GM23338 (cell line): ENCODE measurements at regions not wholly inside any gene's neighbourhood (a gene's known extent, or its start where the extent isn't known, plus 50 kb on each side); places are given as distances from the start of the nearest gene placed in this dataset.
A peak's percentile ranks its signal among the peaks of the same experiment; 100 is the strongest.

Experiments
- ATAC-seq: fragments of 200-7000 bp; cut with Tn5 transposase; 3 replicates; pipeline ENCODE4 v1.9.1; 2020
- DNase-seq: peaks from one replicate; pipeline ENCODE4 v3.0.0-alpha.2; 2015; ENCODE audit warnings: low spot score
- H2AFZ ChIP-seq: fragments of 200-600 bp; sonication (generic); 2 replicates; pipeline ENCODE4 v1.8.0; 2016; ENCODE audit warnings: antibody characterized with exemption, mild to moderate bottlenecking, moderate library complexity
- H3F3A ChIP-seq: fragments of 200-600 bp; sonication (generic); replicated peaks from 2 replicates; pipeline ENCODE4 v1.8.0; 2017; ENCODE audit warnings: antibody characterized with exemption, mixed run types, low read depth
- H3K27ac ChIP-seq: fragments of 200-600 bp; sonication (generic); 2 replicates; pipeline ENCODE4 v1.6.1; 2016; ENCODE audit warnings: low read depth
- H3K27me3 ChIP-seq: fragments of 200-600 bp; sonication (generic); 2 replicates; pipeline ENCODE4 v1.8.0; 2016; ENCODE audit warnings: mild to moderate bottlenecking, mixed run types, moderate library complexity; ENCODE audit not compliant: insufficient read depth
- H3K36me3 ChIP-seq: fragments of 200-600 bp; sonication (generic); 2 replicates; pipeline ENCODE4 v1.8.0; 2016; ENCODE audit warnings: mild to moderate bottlenecking; ENCODE audit not compliant: insufficient read depth
- H3K4me1 ChIP-seq: fragments of 200-600 bp; sonication (generic); 2 replicates; pipeline ENCODE4 v1.8.0; 2016; ENCODE audit warnings: mild to moderate bottlenecking, moderate library complexity; ENCODE audit not compliant: insufficient read depth
- H3K4me2 ChIP-seq: fragments of 200-600 bp; sonication (generic); 2 replicates; pipeline ENCODE4 v1.7.1; 2017; ENCODE audit warnings: mixed run types
- H3K4me3 ChIP-seq: fragments of 200-600 bp; sonication (generic); 2 replicates; pipeline ENCODE4 v1.6.1; 2016; ENCODE audit warnings: mixed run types
- H3K79me2 ChIP-seq: fragments of 200-600 bp; sonication (generic); replicated peaks from 2 replicates; pipeline ENCODE4 v1.8.0; 2017; ENCODE audit warnings: mild to moderate bottlenecking; ENCODE audit not compliant: insufficient read depth
- H3K9me2 ChIP-seq: fragments of 200-600 bp; sonication (generic); 2 replicates; pipeline ENCODE4 v1.8.0; 2017; ENCODE audit not compliant: insufficient read depth
- H4K20me1 ChIP-seq: fragments of 200-600 bp; sonication (generic); replicated peaks from 2 replicates; pipeline ENCODE4 v1.8.0; 2017; ENCODE audit warnings: mild to moderate bottlenecking; ENCODE audit not compliant: insufficient read depth
- H3K27ac Mint-ChIP-seq: 2 replicates; pipeline ENCODE4 v1.8.0; 2020; ENCODE audit warnings: inconsistent platforms, mild to moderate bottlenecking, moderate library complexity, mixed read lengths
- H3K27me3 Mint-ChIP-seq: 3 replicates; pipeline ENCODE4 v1.8.0; 2022; ENCODE audit warnings: low read depth, mild to moderate bottlenecking, moderate library complexity, mixed read lengths, inconsistent platforms; ENCODE audit not compliant: insufficient read depth, poor library complexity
- H3K36me3 Mint-ChIP-seq: 3 replicates; pipeline ENCODE4 v1.8.0; 2021; ENCODE audit warnings: low read depth, mild to moderate bottlenecking, inconsistent platforms, moderate library complexity, mixed read lengths
- H3K4me1 Mint-ChIP-seq: 3 replicates; pipeline ENCODE4 v1.8.0; 2020; ENCODE audit warnings: mild to moderate bottlenecking, inconsistent platforms, mixed read lengths
- H3K4me3 Mint-ChIP-seq: 3 replicates; pipeline ENCODE4 v1.8.0; 2021; ENCODE audit warnings: moderate library complexity, mild to moderate bottlenecking, inconsistent platforms, mixed read lengths
- H3K9me3 Mint-ChIP-seq: 3 replicates; pipeline ENCODE4 v1.8.0; 2020; ENCODE audit warnings: moderate library complexity, mild to moderate bottlenecking, inconsistent platforms, mixed read lengths
- CREB1 ChIP-seq: fragments of 250-450 bp; sonication (Bioruptor Pico); IDR thresholded peaks from 2 replicates; pipeline ENCODE4 v1.5.0; 2020; ENCODE audit warnings: low read depth, mild to moderate bottlenecking, moderate library complexity
- ETS1 ChIP-seq: IDR thresholded peaks from 2 replicates; pipeline ENCODE4 v1.6.1; 2016; ENCODE audit warnings: antibody characterized with exemption
- EZH2 ChIP-seq: fragments of 200-600 bp; sonication (generic); IDR thresholded peaks from one replicate; pipeline ENCODE4 v1.8.0; 2017; ENCODE audit warnings: antibody characterized with exemption, mild to moderate bottlenecking, low read depth; ENCODE audit not compliant: unreplicated experiment
- EZH2phosphoT487 ChIP-seq: fragments of 200-600 bp; sonication (generic); IDR thresholded peaks from one replicate; pipeline ENCODE4 v1.8.1; 2018; ENCODE audit warnings: antibody characterized with exemption; ENCODE audit not compliant: unreplicated experiment
- JUNB ChIP-seq: IDR thresholded peaks from one replicate; pipeline ENCODE4 v1.6.1; 2016; ENCODE audit warnings: antibody characterized with exemption; ENCODE audit not compliant: unreplicated experiment
- NANOG ChIP-seq: IDR thresholded peaks from 2 replicates; pipeline ENCODE4 v1.6.1; 2016; ENCODE audit warnings: antibody characterized with exemption, borderline replicate concordance
- ZNF114 ChIP-seq: fragments of 250-450 bp; sonication (Bioruptor Pico); IDR thresholded peaks from 2 replicates; pipeline ENCODE4 v1.5.0; 2020; ENCODE audit warnings: mild to moderate bottlenecking, moderate library complexity
- ZNF331 ChIP-seq: fragments of 250-450 bp; sonication (Bioruptor Pico); IDR thresholded peaks from 2 replicates; pipeline ENCODE4 v1.5.0; 2020; ENCODE audit warnings: low read depth, mild to moderate bottlenecking, moderate library complexity
- ZNF462 ChIP-seq: fragments of 250-450 bp; sonication (Bioruptor Pico); IDR thresholded peaks from 2 replicates; pipeline ENCODE4 v1.5.0; 2020; ENCODE audit warnings: mild to moderate bottlenecking, moderate library complexity
- TF ChIP-seq, protein P1 (sequence below): IDR thresholded peaks from one replicate; pipeline ENCODE4 v1.6.1; 2018; ENCODE audit warnings: antibody characterized with exemption; ENCODE audit not compliant: unreplicated experiment

- TF ChIP-seq ZNF331 (CRISPR knock-in tag), result no peak
- no peak for TF ChIP-seq EZH2phosphoT487
- TF ChIP-seq, protein P1, sequence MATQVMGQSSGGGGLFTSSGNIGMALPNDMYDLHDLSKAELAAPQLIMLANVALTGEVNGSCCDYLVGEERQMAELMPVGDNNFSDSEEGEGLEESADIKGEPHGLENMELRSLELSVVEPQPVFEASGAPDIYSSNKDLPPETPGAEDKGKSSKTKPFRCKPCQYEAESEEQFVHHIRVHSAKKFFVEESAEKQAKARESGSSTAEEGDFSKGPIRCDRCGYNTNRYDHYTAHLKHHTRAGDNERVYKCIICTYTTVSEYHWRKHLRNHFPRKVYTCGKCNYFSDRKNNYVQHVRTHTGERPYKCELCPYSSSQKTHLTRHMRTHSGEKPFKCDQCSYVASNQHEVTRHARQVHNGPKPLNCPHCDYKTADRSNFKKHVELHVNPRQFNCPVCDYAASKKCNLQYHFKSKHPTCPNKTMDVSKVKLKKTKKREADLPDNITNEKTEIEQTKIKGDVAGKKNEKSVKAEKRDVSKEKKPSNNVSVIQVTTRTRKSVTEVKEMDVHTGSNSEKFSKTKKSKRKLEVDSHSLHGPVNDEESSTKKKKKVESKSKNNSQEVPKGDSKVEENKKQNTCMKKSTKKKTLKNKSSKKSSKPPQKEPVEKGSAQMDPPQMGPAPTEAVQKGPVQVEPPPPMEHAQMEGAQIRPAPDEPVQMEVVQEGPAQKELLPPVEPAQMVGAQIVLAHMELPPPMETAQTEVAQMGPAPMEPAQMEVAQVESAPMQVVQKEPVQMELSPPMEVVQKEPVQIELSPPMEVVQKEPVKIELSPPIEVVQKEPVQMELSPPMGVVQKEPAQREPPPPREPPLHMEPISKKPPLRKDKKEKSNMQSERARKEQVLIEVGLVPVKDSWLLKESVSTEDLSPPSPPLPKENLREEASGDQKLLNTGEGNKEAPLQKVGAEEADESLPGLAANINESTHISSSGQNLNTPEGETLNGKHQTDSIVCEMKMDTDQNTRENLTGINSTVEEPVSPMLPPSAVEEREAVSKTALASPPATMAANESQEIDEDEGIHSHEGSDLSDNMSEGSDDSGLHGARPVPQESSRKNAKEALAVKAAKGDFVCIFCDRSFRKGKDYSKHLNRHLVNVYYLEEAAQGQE, result no peak
These were observed 155.6 kb upstream of the GHITM start (continued) for GRCh38 chr10:83983578-83984255.

GRCh38 chr10:83984256-83984640 lies 155.1 kb upstream of the GHITM start:
- no peaks in the 10 kb centered on the region for H3K9me3 Mint-ChIP-seq
- peaks cover 6% of the 10 kb centered on the region for H3K4me1 ChIP-seq
- H3K4me3 Mint-ChIP-seq, result no peak overlapping the region
- no peak for DNase-seq
- no peak overlapping the region for H3K4me3 ChIP-seq
- no peak for ATAC-seq
- no peaks in the 10 kb centered on the region for H3K36me3 ChIP-seq
- no peaks in the 10 kb centered on the region for H3K79me2 ChIP-seq
- no peaks in the 10 kb centered on the region for H4K20me1 ChIP-seq
- H3K27me3 Mint-ChIP-seq, result no peaks in the 10 kb centered on the region
- H3K36me3 Mint-ChIP-seq, result no peaks in the 10 kb centered on the region
- H2AFZ ChIP-seq, result no peak overlapping the region
- no peak overlapping the region for H3K4me2 ChIP-seq
- H3K9me2 ChIP-seq, result peaks cover 4% of the 10 kb centered on the region; the same call in 1 of the 2 replicates
- no peaks in the 10 kb centered on the region for H3K27me3 ChIP-seq
- peak overlapping the region; percentile 28; the same call in 1 of the 2 replicates for H3K27ac Mint-ChIP-seq
- no peaks in the 10 kb centered on the region for H3F3A ChIP-seq
- peaks cover 17% of the 10 kb centered on the region for H3K4me1 Mint-ChIP-seq
- H3K27ac ChIP-seq, result no peak overlapping the region
- TF ChIP-seq ZNF462 (CRISPR knock-in tag) (no peak), ETS1 (no peak), EZH2 (no peak), CREB1 (no peak), ZNF114 (CRISPR knock-in tag) (no peak), JUNB (no peak), ZNF331 (CRISPR knock-in tag) (no peak), NANOG (no peak), EZH2phosphoT487 (no peak)
- TF ChIP-seq, protein P1, result no peak
